PC-3 (cell line): ENCODE measurements at regions not wholly inside any gene's neighbourhood (a gene's known extent, or its start where the extent isn't known, plus 50 kb on each side); places are given as distances from the start of the nearest gene placed in this dataset.

Experiments
- ATAC-seq: fragments of 200-7000 bp; cut with Tn5 transposase; 2 replicates; pipeline ENCODE4 v1.9.1; 2020; ENCODE audit warnings: mild to moderate bottlenecking, moderate library complexity
- BruUV-seq: library from RNA; stranded (reverse); fragments of 400-500 nt; replicated peaks from 2 replicates; lab custom pipeline; 2021; lab: Mats Ljungman, UMichigan
- CTCF ChIA-PET: fragments of 300-600 bp; sonication (Branson Sonifier 250); formaldehyde crosslinking; loops from one replicate; lab custom pipeline; 2022; ENCODE audit warnings: antibody characterized with exemption; lab: Charles Lee
- POLR2A ChIA-PET: fragments of 300-600 bp; sonication (Branson Sonifier 250); formaldehyde crosslinking; loops from one replicate; lab custom pipeline; 2022; ENCODE audit warnings: antibody characterized with exemption; ENCODE audit not compliant: unreplicated experiment; lab: Charles Lee
- DNase-seq: peaks from one replicate; pipeline ENCODE4 v3.0.0-alpha.2; 2015
- H2AFZ ChIP-seq: fragments of 300-600 bp; sonication (generic); 2 replicates; pipeline ENCODE4 v1.6.0; 2016; ENCODE audit warnings: antibody characterized with exemption, low read length
- H3F3A ChIP-seq: fragments of 300-600 bp; sonication (generic); one replicate; pipeline ENCODE4 v1.6.0; 2017; ENCODE audit warnings: antibody characterized with exemption, low read length, control low read depth, mild to moderate bottlenecking; ENCODE audit not compliant: unreplicated experiment
- H3K27ac ChIP-seq: fragments of 300-600 bp; sonication (generic); 2 replicates; pipeline ENCODE4 v1.5.1; 2016; ENCODE audit warnings: mild to moderate bottlenecking, low read length
- H3K27me3 ChIP-seq: fragments of 300-600 bp; sonication (generic); 2 replicates; pipeline ENCODE4 v1.6.1; 2016; ENCODE audit warnings: low read length, mixed read lengths
- H3K36me3 ChIP-seq: fragments of 300-600 bp; sonication (generic); 2 replicates; pipeline ENCODE4 v1.6.1; 2016; ENCODE audit warnings: low read depth, mixed run types, low read length, mixed read lengths
- H3K4me1 ChIP-seq: fragments of 300-600 bp; sonication (generic); 2 replicates; pipeline ENCODE4 v1.5.1; 2016; ENCODE audit warnings: low read length; ENCODE audit not compliant: insufficient read depth
- H3K4me2 ChIP-seq: fragments of 300-600 bp; sonication (generic); 2 replicates; pipeline ENCODE4 v1.6.0; 2016; ENCODE audit warnings: low read length
- H3K4me3 ChIP-seq: fragments of 300-600 bp; sonication (generic); 2 replicates; pipeline ENCODE4 v1.5.1; 2016; ENCODE audit warnings: mild to moderate bottlenecking, low read length, mixed read lengths
- H3K79me2 ChIP-seq: fragments of 300-600 bp; sonication (generic); 2 replicates; pipeline ENCODE4 v1.6.1; 2017; ENCODE audit warnings: low read length, mixed read lengths
- H3K9ac ChIP-seq: fragments of 300-600 bp; sonication (generic); 2 replicates; pipeline ENCODE4 v1.6.0; 2016; ENCODE audit warnings: mild to moderate bottlenecking, low read length
- H3K9me2 ChIP-seq: fragments of 300-600 bp; sonication (generic); replicated peaks from 2 replicates; pipeline ENCODE4 v1.6.1; 2016; ENCODE audit warnings: mixed run types, low read length, mixed read lengths
- H3K9me3 ChIP-seq: fragments of 300-600 bp; sonication (generic); 2 replicates; pipeline ENCODE4 v1.6.1; 2016; ENCODE audit warnings: low read length, mixed read lengths
- H4K20me1 ChIP-seq: fragments of 300-600 bp; sonication (generic); 2 replicates; pipeline ENCODE4 v1.6.1; 2016; ENCODE audit warnings: low read length, mixed read lengths
- CTCF ChIP-seq: fragments of 300-600 bp; sonication (generic); conservative IDR thresholded peaks from 2 replicates; pipeline ENCODE4 v1.5.1; 2017; ENCODE audit warnings: antibody characterized with exemption, low read depth, mild to moderate bottlenecking, low read length
- EZH2 ChIP-seq: fragments of 300-600 bp; sonication (generic); IDR thresholded peaks from one replicate; pipeline ENCODE4 v1.6.1; 2017; ENCODE audit warnings: antibody characterized with exemption, mild to moderate bottlenecking, low read length; ENCODE audit not compliant: unreplicated experiment
- EZH2phosphoT487 ChIP-seq: fragments of 300-600 bp; sonication (generic); IDR thresholded peaks from 2 replicates; pipeline ENCODE4 v1.6.1; 2018; ENCODE audit warnings: mild to moderate bottlenecking, antibody characterized with exemption, low read length, borderline replicate concordance
- intact Hi-C: fragments of 100-400 bp; cut with micrococcal nuclease; formaldehyde crosslinking; loops from 2 replicates; pipeline ENCODE4 v1.9.0; 2023

GRCh38 chr5:38615042-38615441 is 58.6 kb upstream of the LIFR start:
- no peak overlapping the region for H2AFZ ChIP-seq
- BruUV-seq, result no TSS peak
- no peaks in the 10 kb centered on the region for H3K36me3 ChIP-seq
- ATAC-seq (no peak), DNase-seq (no peak)
- peaks cover 8% of the 10 kb centered on the region; the same call in 1 of the 2 replicates for H3K4me1 ChIP-seq
- no peak overlapping the region for H3K4me2 ChIP-seq
- H3K9me3 ChIP-seq, result peaks cover 7% of the 10 kb centered on the region; the same call in 1 of the 2 replicates
- no peaks in the 10 kb centered on the region for H3K79me2 ChIP-seq
- ChIA-PET CTCF (no interaction called here), POLR2A (no interaction called here)
- H3K9me2 ChIP-seq, result no peaks in the 10 kb centered on the region
- intact Hi-C loops, result no loop called here
- no peak overlapping the region for H3K9ac ChIP-seq
- H3K27me3 ChIP-seq, result no peaks in the 10 kb centered on the region
- no peaks in the 10 kb centered on the region for H4K20me1 ChIP-seq
- H3F3A ChIP-seq, result no peaks in the 10 kb centered on the region
- no peak for TF ChIP-seq CTCF
- no peak for TF ChIP-seq EZH2
- no peak for TF ChIP-seq EZH2phosphoT487
- H3K4me3 ChIP-seq, result no peak overlapping the region
- H3K27ac ChIP-seq, result no peak overlapping the region

GRCh38 chr5:38615981-38616451 is 59.6 kb upstream of the LIFR start:
- intact Hi-C loops, result no loop called here
- Histone ChIP-seq H3K9me2 (no peaks in the 10 kb centered on the region), H3F3A (no peaks in the 10 kb centered on the region), H3K4me1 (peaks cover 8% of the 10 kb centered on the region; the same call in 1 of the 2 replicates), H3K9ac (no peak overlapping the region), H3K27ac (no peak overlapping the region), H3K4me3 (no peak overlapping the region), H3K27me3 (no peaks in the 10 kb centered on the region), H2AFZ (no peak overlapping the region), H3K79me2 (no peaks in the 10 kb centered on the region), H4K20me1 (no peaks in the 10 kb centered on the region), H3K36me3 (no peaks in the 10 kb centered on the region), H3K9me3 (peaks cover 7% of the 10 kb centered on the region; the same call in 1 of the 2 replicates), H3K4me2 (no peak overlapping the region)
- no peak for DNase-seq
- TF ChIP-seq CTCF (no peak), EZH2phosphoT487 (no peak), EZH2 (no peak)
- no TSS peak for BruUV-seq
- no peak for ATAC-seq
- POLR2A ChIA-PET, result no interaction called here
- CTCF ChIA-PET, result no interaction called here

GRCh38 chr5:38618154-38618553 is 61.7 kb upstream of the LIFR start:
- TF ChIP-seq EZH2phosphoT487 (no peak), CTCF (no peak), EZH2 (no peak)
- Histone ChIP-seq H3K27me3 (no peaks in the 10 kb centered on the region), H3F3A (no peaks in the 10 kb centered on the region), H4K20me1 (no peaks in the 10 kb centered on the region), H3K9ac (no peak overlapping the region), H3K27ac (no peak overlapping the region), H3K9me2 (no peaks in the 10 kb centered on the region), H3K36me3 (no peaks in the 10 kb centered on the region), H3K9me3 (peaks cover 7% of the 10 kb centered on the region; the same call in 1 of the 2 replicates), H3K79me2 (no peaks in the 10 kb centered on the region), H3K4me2 (no peak overlapping the region), H3K4me1 (peaks cover 8% of the 10 kb centered on the region; the same call in 1 of the 2 replicates), H2AFZ (no peak overlapping the region), H3K4me3 (no peak overlapping the region)
- CTCF ChIA-PET, result no interaction called here
- no peak for ATAC-seq
- BruUV-seq, result no TSS peak
- POLR2A ChIA-PET, result no interaction called here
- DNase-seq, result no peak
- intact Hi-C loops, result no loop called here
